H4 (cell line): ENCODE measurements at regions not wholly inside any gene's neighbourhood (a gene's known extent, or its start where the extent isn't known, plus 50 kb on each side); places are given as distances from the start of the nearest gene placed in this dataset.

Experiments
- DNase-seq: peaks from one replicate; pipeline ENCODE4 v3.0.0-alpha.2; 2015; ENCODE audit warnings: low spot score

DNA sequence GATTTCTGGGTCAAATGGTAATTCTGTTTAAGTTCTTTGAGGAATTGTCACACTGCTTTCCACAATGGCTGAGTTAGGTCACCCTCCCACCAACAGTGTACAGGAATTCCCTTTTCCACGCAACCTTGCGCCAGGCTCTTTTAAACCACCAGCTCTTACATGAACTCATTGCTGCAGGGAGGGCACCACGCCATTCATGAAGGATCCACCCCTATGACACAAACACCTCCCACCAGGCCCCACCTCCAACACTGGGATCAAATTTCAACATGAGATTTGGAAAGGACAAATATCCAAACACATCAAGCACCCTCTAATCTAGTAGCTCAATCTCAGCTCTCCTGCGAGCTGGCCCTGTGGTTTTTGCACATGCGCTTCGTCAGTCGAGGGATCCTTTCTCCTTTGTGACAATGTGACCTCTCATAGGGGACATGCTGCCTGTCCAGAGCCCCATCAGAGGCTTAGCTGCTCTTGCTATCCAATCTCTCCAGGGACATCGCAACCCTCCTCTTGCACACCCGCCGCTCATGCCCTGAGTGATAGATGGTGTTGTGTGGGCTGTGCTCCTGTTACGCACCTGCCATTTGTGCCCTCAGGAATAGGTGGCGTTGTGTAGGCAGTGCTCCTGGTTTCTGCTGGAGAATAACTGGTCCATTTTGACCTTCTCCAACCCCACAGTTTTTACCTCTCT is 328.0 kb downstream of the UQCRFS1 start:
- no peak for DNase-seq

DNA sequence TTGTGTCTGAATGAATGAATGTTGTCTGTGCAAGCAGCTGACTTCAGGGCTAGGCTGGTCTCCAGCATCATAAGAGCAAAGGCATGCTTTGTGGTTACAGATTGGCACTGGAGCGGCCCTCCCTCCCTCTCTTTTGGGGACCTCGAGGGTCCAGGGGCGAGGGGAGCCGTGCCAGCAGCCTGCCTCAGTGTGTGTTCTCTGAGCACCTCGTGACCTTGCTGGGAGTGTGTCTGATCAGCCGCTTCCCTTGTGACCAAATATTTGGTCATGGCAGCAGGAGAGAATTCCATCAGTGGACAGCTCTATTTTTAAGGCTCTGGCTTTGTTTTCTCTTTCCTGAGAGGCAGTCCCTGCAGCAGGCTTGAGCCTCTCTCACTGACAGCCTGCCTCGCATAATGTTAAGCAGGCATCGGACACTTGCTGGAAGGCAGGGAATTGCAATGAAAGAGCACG is 329.7 kb downstream of the UQCRFS1 start:
- no peak for DNase-seq

GRCh38 chr19:28882818-28883217 is 330.1 kb downstream of the UQCRFS1 start:
- DNase-seq = no peak

DNA sequence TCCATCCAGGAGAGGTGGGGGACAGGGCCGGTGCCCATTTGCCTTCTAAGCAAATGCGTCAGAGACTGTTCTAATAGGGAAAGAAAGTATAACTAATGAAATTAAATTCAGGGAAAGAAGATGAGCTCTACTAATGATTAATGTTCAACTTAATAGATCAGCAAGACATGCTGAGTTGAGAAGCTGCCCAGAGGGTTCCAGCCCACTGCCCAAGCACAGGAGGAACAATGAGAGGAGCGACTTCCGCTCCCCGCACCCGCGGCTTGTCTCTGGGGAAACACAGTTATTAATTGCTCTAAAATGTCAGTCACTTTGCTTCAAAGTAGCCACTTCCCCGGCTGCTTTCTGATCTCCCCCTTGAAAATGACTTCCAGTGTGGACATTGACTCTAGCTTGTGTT is 331.3 kb downstream of the UQCRFS1 start:
- DNase-seq = no peak

DNA sequence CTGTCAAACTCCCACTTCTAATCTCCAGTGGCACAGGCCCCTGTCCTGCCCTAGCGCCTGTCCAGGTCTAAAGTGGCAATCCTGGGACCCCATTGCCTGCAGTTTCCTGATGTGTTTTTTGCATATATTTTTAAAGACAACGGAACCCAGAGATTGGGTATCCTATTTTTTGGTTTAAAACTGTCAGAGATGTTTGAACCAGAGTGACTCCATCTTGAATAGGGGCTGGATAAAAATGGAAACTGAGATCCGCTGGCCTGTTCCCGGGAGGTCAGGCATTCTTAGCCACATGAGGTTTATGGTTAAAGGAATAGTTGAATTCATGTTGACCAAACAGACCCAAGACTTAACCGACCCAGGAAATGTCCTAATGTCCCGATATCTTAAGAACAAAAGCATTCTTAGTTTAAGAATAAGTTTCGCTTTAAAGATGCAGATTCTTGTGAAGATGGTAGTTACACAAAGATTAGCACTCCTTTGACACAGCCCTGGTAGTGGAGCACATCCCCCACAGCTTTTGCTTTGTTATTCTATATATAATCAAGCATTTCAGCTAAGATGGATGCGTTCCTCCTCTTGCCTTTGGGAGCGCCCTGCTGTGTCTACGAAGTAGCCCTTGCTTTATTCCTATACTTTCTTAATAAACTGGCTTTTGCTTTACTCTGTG is 332.1 kb downstream of the UQCRFS1 start:
- DNase-seq = no peak

DNA sequence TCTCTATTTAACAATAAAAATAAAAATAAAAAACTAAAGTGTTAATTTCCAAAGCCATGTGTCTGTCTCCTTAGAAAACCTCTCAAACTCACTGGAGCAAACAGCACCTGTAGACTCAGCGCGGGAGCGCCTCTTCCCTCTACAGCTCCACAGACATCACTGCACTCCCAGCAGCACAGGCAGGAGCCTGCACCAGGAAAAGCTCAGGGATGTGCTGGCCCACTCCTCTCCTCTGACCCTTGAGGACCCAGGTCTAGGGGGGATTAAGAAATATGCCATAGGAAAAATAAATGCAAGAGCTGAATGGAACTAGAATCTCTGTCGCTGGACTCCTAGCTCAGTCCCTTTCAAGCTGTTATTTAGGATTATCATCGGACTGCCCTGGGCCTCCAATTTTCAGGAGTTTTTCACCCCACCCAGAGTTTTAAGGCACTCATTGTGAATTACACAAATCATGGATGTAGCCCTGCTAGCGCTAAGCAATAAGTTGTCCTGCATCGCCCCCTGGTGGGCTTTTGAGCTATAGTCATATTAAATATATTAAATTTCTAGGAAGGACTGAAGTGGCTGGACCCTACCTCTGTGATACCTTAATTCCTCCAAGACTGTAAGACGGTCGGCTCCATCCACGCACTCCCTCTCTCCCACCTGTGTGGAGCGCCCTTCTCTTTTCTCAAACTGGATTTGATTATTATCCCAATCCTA is 333.9 kb downstream of the UQCRFS1 start:
- no peak for DNase-seq

- no peak for DNase-seq
These were observed 336.3 kb downstream of the UQCRFS1 start for GRCh38 chr19:28876609-28877123.

GRCh38 chr19:28874742-28875141 is 338.2 kb downstream of the UQCRFS1 start:
- no peak for DNase-seq

- no peak for DNase-seq
These were observed 339.6 kb downstream of the UQCRFS1 start for GRCh38 chr19:28873301-28873700.

DNA sequence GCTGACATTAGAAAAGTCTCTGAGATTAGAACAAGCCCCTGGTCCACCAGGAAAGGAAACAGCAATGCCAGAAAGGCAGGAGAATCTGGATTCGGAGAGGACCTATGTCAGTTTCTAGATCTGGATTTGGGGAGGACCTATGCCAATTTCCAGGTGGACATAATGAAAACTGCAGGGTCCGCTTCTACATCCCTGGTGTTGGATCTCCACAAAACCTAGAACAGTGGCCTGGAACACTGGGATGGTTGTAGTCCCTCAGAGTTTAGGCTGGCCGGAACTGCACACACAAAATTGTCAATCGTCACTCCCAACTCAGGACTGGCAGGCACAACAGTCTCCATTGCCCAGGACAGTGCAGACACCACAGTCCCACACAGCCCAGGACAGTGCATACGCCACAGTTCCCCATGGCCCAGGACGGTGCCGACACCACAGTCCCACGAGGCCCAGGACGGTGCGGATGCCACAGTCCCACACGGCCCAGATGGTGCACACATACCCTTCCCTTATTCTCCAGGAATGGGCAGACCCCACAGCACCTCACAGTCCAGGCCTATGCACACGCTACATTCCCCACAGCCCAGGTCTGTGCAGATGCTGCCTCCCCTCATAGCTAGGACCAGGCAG is 341.7 kb downstream of the UQCRFS1 start:
- DNase-seq = no peak

DNA sequence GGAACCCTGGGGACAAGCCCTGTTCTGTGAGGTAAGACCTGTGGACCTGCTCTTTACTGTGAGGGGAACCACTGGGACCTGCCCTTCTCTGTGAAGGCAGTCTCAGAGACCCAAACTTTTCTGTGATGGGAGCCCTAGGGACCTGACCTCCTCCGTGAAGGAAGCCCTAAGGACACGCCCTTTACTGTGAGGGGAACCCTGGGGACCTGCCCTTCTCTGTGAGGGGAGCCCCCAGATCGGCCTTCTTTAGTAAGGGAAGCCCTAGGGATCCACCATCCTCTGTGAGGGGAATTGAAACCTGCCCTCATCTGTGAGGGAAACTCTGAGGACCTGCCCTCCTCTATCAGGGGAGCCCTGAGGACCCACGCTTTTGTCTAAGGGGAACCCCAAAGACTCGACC is 343.5 kb downstream of the UQCRFS1 start:
- DNase-seq = no peak

GRCh38 chr19:28868836-28869235 is 344.1 kb downstream of the UQCRFS1 start:
- no peak for DNase-seq

DNA sequence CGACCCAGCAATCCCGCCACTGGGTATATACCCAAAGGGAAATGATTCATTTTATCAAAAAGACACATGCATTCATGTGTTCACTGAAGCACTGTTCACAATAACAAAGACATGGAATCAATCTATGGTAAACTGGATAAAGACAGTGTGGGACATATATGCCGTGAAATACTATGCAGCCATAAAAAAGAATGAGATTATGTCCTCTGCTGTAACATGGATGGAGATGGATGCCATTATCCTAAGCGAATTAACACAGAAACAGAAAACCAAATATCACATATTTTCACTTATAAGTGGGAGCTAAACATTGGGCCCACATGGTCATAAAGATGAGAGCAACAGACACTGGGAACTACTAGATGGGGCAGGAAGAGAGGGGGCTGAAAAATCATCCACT is 345.0 kb downstream of the UQCRFS1 start:
- no peak for DNase-seq

DNA sequence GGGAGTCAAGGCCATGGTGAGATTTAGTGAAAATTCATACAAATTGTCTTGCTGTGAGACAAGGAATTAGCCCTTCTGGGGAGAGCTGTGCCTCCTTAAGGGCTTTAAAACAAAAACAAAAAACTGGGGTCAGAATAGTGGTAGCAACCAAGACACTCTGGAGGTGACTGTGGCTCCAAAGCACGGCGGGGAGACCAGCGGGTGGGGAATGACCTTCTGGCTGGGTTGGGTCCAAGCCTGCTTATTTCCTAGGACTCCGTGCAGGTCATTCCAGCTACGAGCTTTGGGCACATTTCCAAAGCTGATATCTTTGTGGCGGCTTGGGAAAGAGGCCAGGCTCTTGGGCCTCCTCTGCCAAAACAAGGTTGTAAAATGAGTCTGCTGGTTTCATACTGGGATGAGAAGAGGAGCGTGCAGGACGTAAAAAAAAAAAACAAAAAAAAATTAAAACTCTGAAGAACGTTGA is 348.3 kb downstream of the UQCRFS1 start:
- DNase-seq = no peak

DNA sequence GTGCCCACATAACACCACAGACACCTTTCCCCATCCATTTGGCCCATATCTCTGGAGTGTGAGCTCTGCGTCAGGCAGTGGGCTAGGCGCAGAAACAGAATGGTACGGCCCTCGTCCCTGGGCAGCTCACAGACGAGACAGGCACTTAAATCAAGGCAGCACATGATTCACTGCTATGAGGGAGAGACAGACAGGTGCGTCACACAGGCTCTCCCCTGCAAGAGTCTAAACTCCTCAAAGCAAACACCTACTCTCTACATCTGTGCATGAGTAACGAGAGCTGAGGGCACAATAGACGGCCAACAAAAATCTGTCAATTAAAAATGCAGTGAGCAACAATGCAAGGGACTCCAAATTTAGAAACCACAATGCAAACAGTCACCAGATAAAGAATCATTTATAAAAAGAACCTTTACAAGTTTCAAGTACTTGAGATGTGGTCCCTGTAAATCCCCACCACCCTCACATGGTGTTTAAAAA is 348.9 kb downstream of the UQCRFS1 start:
- DNase-seq = no peak

- DNase-seq = no peak
These were observed 350.7 kb downstream of the UQCRFS1 start for GRCh38 chr19:28862238-28862637.

- no peak for DNase-seq
These were observed 353.1 kb downstream of the UQCRFS1 start for GRCh38 chr19:28859811-28860210.

GRCh38 chr19:28858933-28859332 is 354.0 kb downstream of the UQCRFS1 start:
- no peak for DNase-seq

GRCh38 chr19:28857967-28858366 is 355.0 kb downstream of the UQCRFS1 start:
- no peak for DNase-seq

DNA sequence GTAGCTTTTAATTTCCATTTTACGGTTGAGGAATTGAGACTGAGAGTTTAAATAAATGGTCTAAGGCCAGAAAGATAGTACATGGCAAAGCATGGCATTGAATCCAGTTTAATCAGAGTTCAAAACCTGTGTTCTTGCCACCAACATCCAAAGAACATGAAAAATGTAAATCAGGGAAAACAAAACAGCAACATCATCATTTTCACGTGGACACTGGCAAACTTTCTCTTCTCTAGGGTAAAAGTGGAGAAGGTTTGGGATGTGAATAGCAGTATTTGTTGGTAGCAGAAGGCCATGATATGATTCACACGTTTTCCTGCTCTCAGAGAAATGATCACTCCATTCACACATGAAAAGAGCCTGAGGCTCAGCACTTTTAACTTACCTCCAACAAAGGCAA is 357.7 kb downstream of the UQCRFS1 start:
- no peak for DNase-seq

- DNase-seq = no peak
These were observed 365.5 kb downstream of the UQCRFS1 start for GRCh38 chr19:28847468-28847867.
